CD4-positive, alpha-beta T cell (primary cell): ENCODE measurements at regions not wholly inside any gene's neighbourhood (a gene's known extent, or its start where the extent isn't known, plus 50 kb on each side); places are given as distances from the start of the nearest gene placed in this dataset.

Experiments
- ATAC-seq: fragments of 200-7000 bp; cut with Tn5 transposase; one replicate; pipeline ENCODE4 v1.10.0; 2022; ENCODE audit warnings: mild to moderate bottlenecking; ENCODE audit not compliant: poor library complexity
- CTCF ChIA-PET: fragments of 350-600 bp; sonication (Branson Sonifier 250); formaldehyde crosslinking; loops from one replicate; lab custom pipeline; 2021; ENCODE audit warnings: antibody characterized with exemption, inconsistent platforms; lab: Charles Lee
- POLR2A ChIA-PET: fragments of 350-600 bp; sonication (Branson Sonifier 250); formaldehyde crosslinking; loops from one replicate; lab custom pipeline; 2021; ENCODE audit warnings: antibody characterized with exemption, inconsistent platforms; lab: Charles Lee
- DNase-seq, 14 experiments: peaks; one replicate each; pipeline ENCODE4 v3.0.0-alpha.2; 2013 to 2020; ENCODE audit warnings: mixed read lengths in 2 of 14
- H3K27ac ChIP-seq, 2 donors: one replicate each; pipeline versions ENCODE4 v1.5.1 to v1.7.0; 2013; ENCODE audit warnings: low read length in 2 of 2, low read depth in 1 of 2, mild to moderate bottlenecking in 1 of 2
- H3K27me3 ChIP-seq, 2 experiments: 1 replicate in 1 of 2; 2 replicates in 1 of 2; pipeline versions ENCODE4 v1.6.1 to v1.7.0; 2013; ENCODE audit warnings: low read length in 2 of 2, control low read depth in 1 of 2, mild to moderate bottlenecking in 1 of 2, moderate library complexity in 1 of 2; ENCODE audit not compliant: insufficient read depth in 2 of 2, control insufficient read depth in 1 of 2
- H3K36me3 ChIP-seq: one replicate; pipeline ENCODE4 v1.6.1; 2013; ENCODE audit warnings: low read length, control low read depth; ENCODE audit not compliant: insufficient read depth
- H3K4me1 ChIP-seq: one replicate; pipeline ENCODE4 v1.6.1; 2013; ENCODE audit warnings: low read length, control low read depth; ENCODE audit not compliant: insufficient read depth
- H3K4me3 ChIP-seq: one replicate; pipeline ENCODE4 v1.5.1; 2013; ENCODE audit warnings: mild to moderate bottlenecking, low read length, moderate library complexity
- H3K9me3 ChIP-seq, 2 experiments: 1 replicate in 1 of 2; 2 replicates in 1 of 2; pipeline versions ENCODE4 v1.6.1 to v1.7.0; 2013; ENCODE audit warnings: low read length in 2 of 2, mild to moderate bottlenecking in 2 of 2, control low read depth in 1 of 2, moderate library complexity in 1 of 2; ENCODE audit not compliant: control insufficient read depth in 1 of 2, insufficient read depth in 1 of 2
- H3K27ac Mint-ChIP-seq: one replicate; pipeline ENCODE4 v1.8.0; 2020; ENCODE audit warnings: mixed read lengths
- H3K27me3 Mint-ChIP-seq: one replicate; pipeline ENCODE4 v1.8.0; 2021; ENCODE audit warnings: mixed read lengths
- H3K36me3 Mint-ChIP-seq: one replicate; pipeline ENCODE4 v1.8.0; 2021; ENCODE audit warnings: low read depth, mixed read lengths
- H3K4me1 Mint-ChIP-seq: one replicate; pipeline ENCODE4 v1.8.0; 2021; ENCODE audit warnings: low read depth, mixed read lengths
- H3K4me3 Mint-ChIP-seq: one replicate; pipeline ENCODE4 v1.8.0; 2020; ENCODE audit warnings: mild to moderate bottlenecking, mixed read lengths
- H3K9me3 Mint-ChIP-seq: one replicate; pipeline ENCODE4 v1.8.0; 2020; ENCODE audit warnings: mixed read lengths
- CTCF ChIP-seq: fragments of 200-600 bp; IDR thresholded peaks from one replicate; pipeline ENCODE4 v1.8.0; 2022; ENCODE audit warnings: antibody characterized with exemption, mild to moderate bottlenecking
- intact Hi-C, 2 experiments: fragments of 100-400 bp; cut with DNase I in 1 of 2; cut with micrococcal nuclease in 1 of 2; formaldehyde crosslinking; loops; one replicate each; pipeline versions ENCODE4 v1.15.1 to v1.9.0; 2023 to 2025; cut with DNase I, micrococcal nuclease

- no peaks in the 10 kb centered on the region for H3K9me3 ChIP-seq
- Mint-ChIP-seq H3K27ac (no peak overlapping the region), H3K9me3 (no peaks in the 10 kb centered on the region), H3K27me3 (peaks cover 6% of the 10 kb centered on the region), H3K4me1 (no peaks in the 10 kb centered on the region), H3K36me3 (no peaks in the 10 kb centered on the region), H3K4me3 (no peak overlapping the region)
- ChIA-PET CTCF (no interaction called here), POLR2A (no interaction called here)
- no peak for TF ChIP-seq CTCF
- intact Hi-C loops = no loop called here
- no peak overlapping the region for H3K27ac ChIP-seq
- H3K27me3 ChIP-seq = no peaks in the 10 kb centered on the region
- no peaks in the 10 kb centered on the region for H3K4me1 ChIP-seq
- DNase-seq (no peak), ATAC-seq (no peak)
- H3K4me3 ChIP-seq = no peak overlapping the region
- H3K36me3 ChIP-seq = no peaks in the 10 kb centered on the region
Observed at GRCh38 chr19:28514166-28514565, 698.8 kb downstream of the UQCRFS1 start.

- no peak overlapping the region for H3K27ac ChIP-seq
- TF ChIP-seq CTCF = no peak
- H3K36me3 ChIP-seq = no peaks in the 10 kb centered on the region
- Mint-ChIP-seq H3K27me3 (peaks cover 10% of the 10 kb centered on the region), H3K4me1 (no peaks in the 10 kb centered on the region), H3K27ac (no peak overlapping the region), H3K4me3 (no peak overlapping the region), H3K9me3 (no peaks in the 10 kb centered on the region), H3K36me3 (no peaks in the 10 kb centered on the region)
- ChIA-PET CTCF (no interaction called here), POLR2A (no interaction called here)
- no peaks in the 10 kb centered on the region for H3K27me3 ChIP-seq
- no peaks in the 10 kb centered on the region for H3K4me1 ChIP-seq
- intact Hi-C loops = no loop called here
- H3K4me3 ChIP-seq = no peak overlapping the region
- ATAC-seq (no peak), DNase-seq (no peak)
- H3K9me3 ChIP-seq = no peaks in the 10 kb centered on the region
Observed at GRCh38 chr19:28511655-28512054, 701.3 kb downstream of the UQCRFS1 start.

- Histone ChIP-seq H3K36me3 (no peaks in the 10 kb centered on the region), H3K27ac (no peak overlapping the region), H3K4me3 (no peak overlapping the region), H3K4me1 (no peaks in the 10 kb centered on the region), H3K27me3 (no peaks in the 10 kb centered on the region), H3K9me3 (no peaks in the 10 kb centered on the region)
- intact Hi-C loops = no loop called here
- DNase-seq (no peak), ATAC-seq (no peak)
- CTCF ChIA-PET = no interaction called here
- H3K27ac Mint-ChIP-seq = no peak overlapping the region
- TF ChIP-seq CTCF = no peak
- H3K4me1 Mint-ChIP-seq = no peaks in the 10 kb centered on the region
- no peaks in the 10 kb centered on the region for H3K9me3 Mint-ChIP-seq
- peaks cover 10% of the 10 kb centered on the region for H3K27me3 Mint-ChIP-seq
- no peak overlapping the region for H3K4me3 Mint-ChIP-seq
- POLR2A ChIA-PET = no interaction called here
- no peaks in the 10 kb centered on the region for H3K36me3 Mint-ChIP-seq
Observed at GRCh38 chr19:28509079-28509895, 703.7 kb downstream of the UQCRFS1 start.
